ENCODE measurements at regions not wholly inside any gene's neighbourhood (a gene's known extent, or its start where the extent isn't known, plus 50 kb on each side); places are given as distances from the start of the nearest gene placed in this dataset.

DNA sequence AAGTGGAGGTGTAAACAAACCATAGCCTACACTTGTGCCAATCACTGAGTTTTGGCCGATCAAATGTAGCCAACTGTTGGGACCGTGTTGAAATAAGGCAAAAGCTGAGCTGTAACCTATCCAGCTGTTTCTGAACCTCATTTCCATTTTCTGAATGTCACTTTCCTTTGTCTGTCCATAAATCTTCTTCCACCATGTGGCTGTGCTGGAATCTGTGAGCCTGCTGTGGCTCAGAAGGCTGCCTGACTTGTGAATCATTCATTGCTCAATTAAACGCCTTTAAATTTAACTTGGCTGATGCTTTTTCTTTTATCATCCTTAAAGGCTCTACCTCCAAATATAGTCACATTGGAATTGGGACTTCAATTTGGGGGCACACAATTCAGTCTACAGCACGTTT, 203.1 kb upstream of the MPPED2 start:
- Histone ChIP-seq H3K36me3 (ENCODE audit: control insufficient read depth, insufficient read depth, low read length) (no peaks in the 10 kb centered on the region), H3K4me3 (ENCODE audit: low read depth, low read length) (no peak overlapping the region), H3K27me3 (ENCODE audit: control insufficient read depth, insufficient read depth, low read length) (no peaks in the 10 kb centered on the region)
- TF ChIP-seq, protein P1, sequence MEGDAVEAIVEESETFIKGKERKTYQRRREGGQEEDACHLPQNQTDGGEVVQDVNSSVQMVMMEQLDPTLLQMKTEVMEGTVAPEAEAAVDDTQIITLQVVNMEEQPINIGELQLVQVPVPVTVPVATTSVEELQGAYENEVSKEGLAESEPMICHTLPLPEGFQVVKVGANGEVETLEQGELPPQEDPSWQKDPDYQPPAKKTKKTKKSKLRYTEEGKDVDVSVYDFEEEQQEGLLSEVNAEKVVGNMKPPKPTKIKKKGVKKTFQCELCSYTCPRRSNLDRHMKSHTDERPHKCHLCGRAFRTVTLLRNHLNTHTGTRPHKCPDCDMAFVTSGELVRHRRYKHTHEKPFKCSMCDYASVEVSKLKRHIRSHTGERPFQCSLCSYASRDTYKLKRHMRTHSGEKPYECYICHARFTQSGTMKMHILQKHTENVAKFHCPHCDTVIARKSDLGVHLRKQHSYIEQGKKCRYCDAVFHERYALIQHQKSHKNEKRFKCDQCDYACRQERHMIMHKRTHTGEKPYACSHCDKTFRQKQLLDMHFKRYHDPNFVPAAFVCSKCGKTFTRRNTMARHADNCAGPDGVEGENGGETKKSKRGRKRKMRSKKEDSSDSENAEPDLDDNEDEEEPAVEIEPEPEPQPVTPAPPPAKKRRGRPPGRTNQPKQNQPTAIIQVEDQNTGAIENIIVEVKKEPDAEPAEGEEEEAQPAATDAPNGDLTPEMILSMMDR (IDR thresholded peaks at IDR 0.05; ENCODE audit: insufficient read depth, low read depth, low read length): no peak
- ChIA-PET POLR2A (no interaction called here), CTCF (no interaction called here)
- peak; percentile 10 for DNase-seq (ENCODE audit: low read depth)

DNA sequence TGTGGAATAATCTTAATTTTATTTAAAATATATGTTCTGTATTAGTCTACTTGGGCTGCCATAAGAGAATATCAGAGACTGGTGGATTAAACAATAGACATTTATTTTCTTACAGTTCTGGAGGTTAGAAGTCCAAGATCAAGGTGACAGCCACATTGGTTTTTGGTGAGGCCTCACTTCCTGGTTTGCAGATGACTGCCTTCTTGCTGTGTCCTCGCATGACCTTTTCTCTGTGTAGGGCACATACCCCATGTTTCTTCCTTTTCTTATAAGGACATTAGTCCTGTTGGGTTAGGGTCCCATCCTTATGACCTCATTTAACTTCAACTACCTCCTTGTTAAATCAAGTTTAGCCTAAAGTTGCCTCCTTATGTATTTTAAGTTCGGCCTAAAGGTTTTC, 202.7 kb upstream of the MPPED2 start:
- CTCF ChIA-PET: no interaction called here
- no peak for DNase-seq (ENCODE audit: low read depth)

DNA sequence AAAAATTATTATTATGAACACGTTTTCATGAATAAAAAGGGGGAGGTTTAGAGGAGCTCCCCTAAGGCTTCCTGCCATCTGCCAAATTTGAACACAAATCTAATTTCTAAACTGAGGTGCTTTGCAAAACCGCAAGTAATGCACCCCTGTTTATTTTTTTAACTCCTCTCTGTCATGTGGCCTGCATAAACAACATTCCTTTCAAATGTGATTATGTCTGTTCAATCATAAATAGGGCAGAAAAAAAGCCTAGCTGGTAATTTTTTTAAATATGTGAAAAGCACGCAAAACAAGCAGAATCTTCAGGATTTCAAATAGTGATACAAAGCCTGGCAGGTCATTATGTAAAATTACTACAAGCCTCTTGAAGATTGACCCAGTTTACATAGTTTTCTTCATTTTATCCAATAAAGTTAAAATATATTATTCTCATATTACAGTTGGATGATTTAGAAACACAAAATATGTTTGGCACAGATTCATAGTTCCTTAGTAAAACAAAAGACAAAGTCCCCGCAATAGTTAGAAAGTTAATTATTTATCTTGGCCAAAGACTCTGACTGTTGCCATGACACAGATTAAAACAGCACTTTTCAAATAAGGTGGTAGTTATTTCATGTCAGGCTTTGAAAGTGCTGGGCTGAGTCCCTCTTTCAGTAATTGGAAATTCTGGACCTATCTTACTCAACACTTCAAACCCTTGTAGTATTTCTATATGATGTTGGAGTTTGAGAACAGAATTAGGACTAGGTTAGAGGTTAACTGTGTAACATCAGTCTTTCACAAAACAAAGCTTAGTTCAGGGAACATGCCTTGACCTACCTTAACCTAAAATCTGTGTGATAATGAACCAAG, 200.3 kb upstream of the MPPED2 start:
- DNase-seq (ENCODE audit: low read depth): peak; percentile 5
- TF ChIP-seq, protein P1 (IDR thresholded peaks at IDR 0.05; ENCODE audit: insufficient read depth, low read depth, low read length): no peak
- no peaks in the 10 kb centered on the region for H3K36me3 ChIP-seq (ENCODE audit: control insufficient read depth, insufficient read depth, low read length)
- H3K27me3 ChIP-seq (ENCODE audit: control insufficient read depth, insufficient read depth, low read length): no peaks in the 10 kb centered on the region
- ChIA-PET CTCF (no interaction called here), POLR2A (no interaction called here)
- no peak overlapping the region for H3K4me3 ChIP-seq (ENCODE audit: low read depth, low read length)

More for the DNA sequence above, 202.7 kb upstream of the MPPED2 start:
- TF ChIP-seq, protein P1 (IDR thresholded peaks at IDR 0.05; ENCODE audit: insufficient read depth, low read depth, low read length): no peak
- POLR2A ChIA-PET: no interaction called here
- no peak overlapping the region for H3K4me3 ChIP-seq (ENCODE audit: low read depth, low read length)
- H3K27me3 ChIP-seq (ENCODE audit: control insufficient read depth, insufficient read depth, low read length): no peaks in the 10 kb centered on the region
- H3K36me3 ChIP-seq (ENCODE audit: control insufficient read depth, insufficient read depth, low read length): no peaks in the 10 kb centered on the region

DNA sequence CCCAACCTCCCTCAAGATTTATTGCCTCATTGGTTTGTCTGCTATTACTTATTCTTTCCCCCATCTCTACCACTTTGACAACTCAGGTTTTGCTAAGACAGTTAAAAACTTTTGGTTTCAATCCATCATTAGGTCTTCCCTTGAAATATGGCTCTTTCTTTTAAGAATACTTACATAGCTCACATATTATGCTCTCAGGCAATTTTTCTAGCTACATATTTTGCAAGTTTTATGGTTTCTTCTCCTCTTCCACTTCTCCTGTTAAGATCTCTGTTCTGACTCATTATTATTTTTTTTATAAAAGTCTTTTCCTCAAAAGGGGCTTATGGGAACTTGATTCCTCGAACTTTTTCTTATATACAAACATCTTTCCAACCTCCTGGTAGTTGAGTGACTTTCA, 192.4 kb upstream of the MPPED2 start:
- DNase-seq (ENCODE audit: low read depth): no peak
- no peaks in the 10 kb centered on the region for H3K36me3 ChIP-seq (ENCODE audit: control insufficient read depth, insufficient read depth, low read length)
- POLR2A ChIA-PET: no interaction called here
- CTCF ChIA-PET: no interaction called here
- H3K4me3 ChIP-seq (ENCODE audit: low read depth, low read length): no peak overlapping the region
- TF ChIP-seq, protein P1 (IDR thresholded peaks at IDR 0.05; ENCODE audit: insufficient read depth, low read depth, low read length): no peak
- H3K27me3 ChIP-seq (ENCODE audit: control insufficient read depth, insufficient read depth, low read length): no peaks in the 10 kb centered on the region

DNA sequence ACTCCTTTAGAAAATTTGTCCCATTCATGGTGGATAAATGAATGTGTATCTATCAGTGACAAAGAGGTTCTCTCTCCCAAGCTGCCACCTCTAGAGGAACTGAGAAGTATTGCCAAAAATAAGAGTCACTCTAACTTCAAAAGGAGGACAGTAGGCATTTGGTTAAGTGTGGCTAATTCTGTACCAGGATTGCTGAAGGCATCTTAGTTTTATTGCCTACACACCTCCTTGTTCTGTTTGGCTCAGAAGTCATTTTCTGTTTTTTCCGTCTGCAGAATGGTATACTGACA, 189.0 kb upstream of the MPPED2 start:
- H3K4me3 ChIP-seq (ENCODE audit: low read depth, low read length): no peak overlapping the region
- ChIA-PET CTCF (no interaction called here), POLR2A (no interaction called here)
- TF ChIP-seq, protein P1 (IDR thresholded peaks at IDR 0.05; ENCODE audit: insufficient read depth, low read depth, low read length): no peak
- no peaks in the 10 kb centered on the region for H3K27me3 ChIP-seq (ENCODE audit: control insufficient read depth, insufficient read depth, low read length)
- no peak for DNase-seq (ENCODE audit: low read depth)
- no peaks in the 10 kb centered on the region for H3K36me3 ChIP-seq (ENCODE audit: control insufficient read depth, insufficient read depth, low read length)
